MV-4-11 (cell line): ENCODE measurements at regions not wholly inside any gene's neighbourhood (a gene's known extent, or its start where the extent isn't known, plus 50 kb on each side); places are given as distances from the start of the nearest gene placed in this dataset.
"Not testable (repeated sequence)": the region's sequence is repeated elsewhere in the genome, so short reads cannot be mapped to it uniquely, and the experiment has no call there.

Experiments
- DNase-seq: peaks from one replicate; lab custom pipeline; 2025; lab: John Stamatoyannopoulos, UW

- DNase-seq: no peak
Measured at GRCh38 chr20:20795119-20795518, 82.7 kb upstream of the RALGAPA2 start.

- peak; percentile 4 for DNase-seq
Measured at GRCh38 chr20:20793591-20793990, 81.1 kb upstream of the RALGAPA2 start.

GRCh38 chr20:20791664-20792568 lies 79.5 kb upstream of the RALGAPA2 start:
- no peak for DNase-seq

GRCh38 chr20:20788308-20788707 lies 75.9 kb upstream of the RALGAPA2 start:
- no peak for DNase-seq

GRCh38 chr20:20786428-20786827 lies 74.0 kb upstream of the RALGAPA2 start:
- peak; percentile 94 for DNase-seq

GRCh38 chr20:20785226-20785625 lies 72.8 kb upstream of the RALGAPA2 start:
- peak; percentile 1 for DNase-seq

- DNase-seq: not testable (repeated sequence)
Measured at GRCh38 chr20:20784450-20784849, 72.0 kb upstream of the RALGAPA2 start.

GRCh38 chr20:20783450-20783849 lies 71.0 kb upstream of the RALGAPA2 start:
- DNase-seq: no peak

GRCh38 chr20:20782755-20783154 lies 70.3 kb upstream of the RALGAPA2 start:
- no peak for DNase-seq

- DNase-seq: no peak
Measured at GRCh38 chr20:20782231-20782630, 69.8 kb upstream of the RALGAPA2 start.

- DNase-seq: no peak
Measured at GRCh38 chr20:20781029-20781428, 68.6 kb upstream of the RALGAPA2 start.

- DNase-seq: peak; percentile 98
Measured at GRCh38 chr20:20780127-20780824, 67.8 kb upstream of the RALGAPA2 start.

- no peak for DNase-seq
Measured at GRCh38 chr20:20778676-20779075, 66.2 kb upstream of the RALGAPA2 start.

GRCh38 chr20:20772497-20773085 lies 60.1 kb upstream of the RALGAPA2 start:
- DNase-seq: no peak

GRCh38 chr20:20768202-20768815 lies 55.9 kb upstream of the RALGAPA2 start:
- no peak for DNase-seq

- no peak for DNase-seq
Measured at GRCh38 chr20:20765696-20766365, 53.4 kb upstream of the RALGAPA2 start.

GRCh38 chr20:20763650-20764049 lies 51.2 kb upstream of the RALGAPA2 start:
- DNase-seq: no peak
